Liver (tissue), 8 donors: ENCODE measurements at regions not wholly inside any gene's neighbourhood (a gene's known extent, or its start where the extent isn't known, plus 50 kb on each side); places are given as distances from the start of the nearest gene placed in this dataset.

Experiments
- DNase-seq: peaks from one replicate; pipeline ENCODE4 v3.0.0-alpha.2; 2017; ENCODE audit warnings: low spot score
- H3K27ac ChIP-seq, 2 donors: one replicate each; pipeline ENCODE4 v1.7.0; 2013; ENCODE audit warnings: inconsistent platforms in 2 of 2, low read length in 2 of 2, control low read depth in 1 of 2, low read depth in 1 of 2, mild to moderate bottlenecking in 1 of 2
- H3K27me3 ChIP-seq, 4 donors: one replicate each; pipeline versions ENCODE4 v1.6.1 to v1.7.0; 2013; ENCODE audit warnings: low read length in 3 of 4, inconsistent platforms in 1 of 4, mild to moderate bottlenecking in 1 of 4, moderate library complexity in 1 of 4; ENCODE audit not compliant: control insufficient read depth in 4 of 4, insufficient read depth in 4 of 4
- H3K36me3 ChIP-seq, 4 donors: one replicate each; pipeline versions ENCODE4 v1.6.1 to v1.7.0; 2013; ENCODE audit warnings: low read length in 3 of 4, mild to moderate bottlenecking in 3 of 4, low read depth in 1 of 4, moderate library complexity in 1 of 4; ENCODE audit not compliant: control insufficient read depth in 4 of 4, insufficient read depth in 3 of 4
- H3K4me1 ChIP-seq, 4 donors: one replicate each; pipeline versions ENCODE4 v1.6.1 to v1.7.0; 2013; ENCODE audit warnings: low read length in 3 of 4, mild to moderate bottlenecking in 3 of 4, moderate library complexity in 1 of 4; ENCODE audit not compliant: control insufficient read depth in 4 of 4, insufficient read depth in 4 of 4
- H3K4me3 ChIP-seq, 3 donors: one replicate each; pipeline versions ENCODE4 v1.6.1 to v1.7.0; 2013; ENCODE audit warnings: low read length in 3 of 3, control low read depth in 1 of 3, low read depth in 1 of 3, mild to moderate bottlenecking in 1 of 3
- H3K9ac ChIP-seq, 2 donors: one replicate each; pipeline ENCODE4 v1.7.0; 2013; ENCODE audit warnings: low read length in 2 of 2, mild to moderate bottlenecking in 2 of 2, moderate library complexity in 2 of 2, control low read depth in 1 of 2, low read depth in 1 of 2
- H3K9me3 ChIP-seq, 4 donors: one replicate each; pipeline versions ENCODE4 v1.6.1 to v1.7.0; 2013; ENCODE audit warnings: low read length in 3 of 4; ENCODE audit not compliant: control insufficient read depth in 4 of 4
- ATF3 ChIP-seq: IDR thresholded peaks from 2 replicates; pipeline ENCODE4 v1.6.1; 2016; ENCODE audit warnings: antibody characterized with exemption
- EGR1 ChIP-seq, 2 donors: IDR thresholded peaks; 2 replicates each; pipeline ENCODE4 v1.6.1; 2016 to 2018; ENCODE audit warnings: antibody characterized with exemption in 2 of 2, low read depth in 2 of 2
- FOXA1 ChIP-seq: IDR thresholded peaks from 2 replicates; pipeline ENCODE4 v1.6.1; 2016; ENCODE audit warnings: antibody characterized with exemption
- GABPA ChIP-seq, 2 donors: IDR thresholded peaks in 1 of 2; conservative IDR thresholded peaks in 1 of 2; 2 replicates each; pipeline ENCODE4 v1.6.1; 2016; ENCODE audit warnings: antibody characterized with exemption in 2 of 2, mild to moderate bottlenecking in 1 of 2, moderate library complexity in 1 of 2
- HNF4A ChIP-seq, 2 donors: conservative IDR thresholded peaks; 2 replicates each; pipeline ENCODE4 v1.6.1; 2016; ENCODE audit warnings: antibody characterized with exemption in 2 of 2, mild to moderate bottlenecking in 2 of 2
- HNF4G ChIP-seq: IDR thresholded peaks from 2 replicates; pipeline ENCODE4 v1.6.1; 2016; ENCODE audit warnings: antibody characterized with exemption
- JUND ChIP-seq, 2 donors: IDR thresholded peaks; 2 replicates each; pipeline ENCODE4 v1.6.1; 2016; ENCODE audit warnings: antibody characterized with exemption in 2 of 2
- MAX ChIP-seq: IDR thresholded peaks from 2 replicates; pipeline ENCODE4 v1.6.1; 2016; ENCODE audit warnings: antibody characterized with exemption
- NR2F2 ChIP-seq: IDR thresholded peaks from 2 replicates; pipeline ENCODE4 v1.6.1; 2016; ENCODE audit warnings: antibody characterized with exemption
- RAD21 ChIP-seq, 2 donors: IDR thresholded peaks; 2 replicates each; pipeline ENCODE4 v1.6.1; 2016; ENCODE audit warnings: antibody characterized with exemption in 2 of 2, mild to moderate bottlenecking in 2 of 2
- RXRA ChIP-seq, 2 donors: IDR thresholded peaks; 2 replicates each; pipeline ENCODE4 v1.6.1; 2017 to 2018; ENCODE audit warnings: antibody characterized with exemption in 2 of 2, mild to moderate bottlenecking in 1 of 2
- SP1 ChIP-seq: IDR thresholded peaks from 2 replicates; pipeline ENCODE4 v1.6.1; 2018; ENCODE audit warnings: antibody characterized with exemption, mild to moderate bottlenecking
- TAF1 ChIP-seq: conservative IDR thresholded peaks from 2 replicates; pipeline ENCODE4 v1.6.1; 2016; ENCODE audit warnings: antibody characterized with exemption, mild to moderate bottlenecking
- ZBTB33 ChIP-seq: IDR thresholded peaks from 2 replicates; pipeline ENCODE4 v1.6.1; 2016; ENCODE audit warnings: antibody characterized with exemption
- WGBS: extraction: QIAGEN DNeasy Blood & Tissue Kit; methylation state at CpG from one replicate; pipeline ENCODE4 v1.1.7; 2013; 5-methylcytosine and 5-hydroxymethylcytosine counted together
- TF ChIP-seq, protein P1 (sequence below): IDR thresholded peaks from 2 replicates; pipeline ENCODE4 v1.6.1; 2016; ENCODE audit warnings: antibody characterized with exemption, mild to moderate bottlenecking
- TF ChIP-seq, protein P2 (sequence below): fragments of 150-350 bp; IDR thresholded peaks from 2 replicates; pipeline ENCODE4 v1.5.1; 2017; ENCODE audit warnings: improper control_type of control experiment, low read depth, low read length; ENCODE audit not compliant: missing input control
- donor health status: healthy.
- donor health status: healthy.
- donor health status: healthy.
- donor health status: healthy.
- donor health status: healthy.

DNA sequence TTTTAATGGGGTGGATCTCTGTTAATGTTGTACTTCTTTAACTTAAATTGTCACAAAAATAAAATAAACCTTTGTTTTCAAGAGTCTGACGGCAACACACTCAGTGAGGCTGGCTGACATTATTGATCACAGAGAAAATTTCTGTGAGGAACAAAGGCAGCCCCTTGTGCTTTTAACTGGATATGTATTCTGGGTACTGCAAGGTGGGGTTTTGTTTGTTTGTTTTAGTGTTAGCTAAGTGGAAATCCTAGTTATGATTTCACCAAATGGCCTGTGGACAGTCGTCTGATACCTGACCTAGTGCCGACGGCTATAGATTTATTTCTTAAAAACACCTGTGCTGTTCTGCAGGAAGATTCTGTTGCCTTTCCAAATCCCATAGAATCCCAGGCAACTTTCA, 1329.5 kb upstream of the ZEB2 start:
- Histone ChIP-seq H3K36me3 (no peaks in the 10 kb centered on the region), H3K27me3 (no peaks in the 10 kb centered on the region), H3K27ac (no peak overlapping the region), H3K4me1 (peaks cover 0 to 3% (median 0%) of the 10 kb centered on the region in 4 donors), H3K9ac (no peak overlapping the region), H3K9me3 (no peaks in the 10 kb centered on the region), H3K4me3 (no peak overlapping the region)
- TF ChIP-seq SP1 (no peak), EGR1 (IDR thresholded peaks at IDR 0.05; ENCODE audit: low read depth in 2 of 2) (no peak), ZBTB33 (no peak), MAX (no peak), GABPA (IDR thresholded peaks at IDR 0.05 in 1 of 2, conservative IDR thresholded peaks at IDR 0.05 in 1 of 2) (no peak), RXRA (IDR thresholded peaks at IDR 0.05) (no peak), NR2F2 (no peak), FOXA1 (no peak), RAD21 (IDR thresholded peaks at IDR 0.05) (no peak), TAF1 (no peak), HNF4G (no peak)
- TF ChIP-seq, protein P1, sequence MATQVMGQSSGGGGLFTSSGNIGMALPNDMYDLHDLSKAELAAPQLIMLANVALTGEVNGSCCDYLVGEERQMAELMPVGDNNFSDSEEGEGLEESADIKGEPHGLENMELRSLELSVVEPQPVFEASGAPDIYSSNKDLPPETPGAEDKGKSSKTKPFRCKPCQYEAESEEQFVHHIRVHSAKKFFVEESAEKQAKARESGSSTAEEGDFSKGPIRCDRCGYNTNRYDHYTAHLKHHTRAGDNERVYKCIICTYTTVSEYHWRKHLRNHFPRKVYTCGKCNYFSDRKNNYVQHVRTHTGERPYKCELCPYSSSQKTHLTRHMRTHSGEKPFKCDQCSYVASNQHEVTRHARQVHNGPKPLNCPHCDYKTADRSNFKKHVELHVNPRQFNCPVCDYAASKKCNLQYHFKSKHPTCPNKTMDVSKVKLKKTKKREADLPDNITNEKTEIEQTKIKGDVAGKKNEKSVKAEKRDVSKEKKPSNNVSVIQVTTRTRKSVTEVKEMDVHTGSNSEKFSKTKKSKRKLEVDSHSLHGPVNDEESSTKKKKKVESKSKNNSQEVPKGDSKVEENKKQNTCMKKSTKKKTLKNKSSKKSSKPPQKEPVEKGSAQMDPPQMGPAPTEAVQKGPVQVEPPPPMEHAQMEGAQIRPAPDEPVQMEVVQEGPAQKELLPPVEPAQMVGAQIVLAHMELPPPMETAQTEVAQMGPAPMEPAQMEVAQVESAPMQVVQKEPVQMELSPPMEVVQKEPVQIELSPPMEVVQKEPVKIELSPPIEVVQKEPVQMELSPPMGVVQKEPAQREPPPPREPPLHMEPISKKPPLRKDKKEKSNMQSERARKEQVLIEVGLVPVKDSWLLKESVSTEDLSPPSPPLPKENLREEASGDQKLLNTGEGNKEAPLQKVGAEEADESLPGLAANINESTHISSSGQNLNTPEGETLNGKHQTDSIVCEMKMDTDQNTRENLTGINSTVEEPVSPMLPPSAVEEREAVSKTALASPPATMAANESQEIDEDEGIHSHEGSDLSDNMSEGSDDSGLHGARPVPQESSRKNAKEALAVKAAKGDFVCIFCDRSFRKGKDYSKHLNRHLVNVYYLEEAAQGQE: no peak
- 77% methylated on average over 4 of the region's 4 CpGs for WGBS
- DNase-seq: no peak

- no peaks in the 10 kb centered on the region for H3K36me3 ChIP-seq
- H3K4me1 ChIP-seq: peaks cover 0 to 3% (median 0%) of the 10 kb centered on the region in 4 donors
- no peaks in the 10 kb centered on the region for H3K9me3 ChIP-seq
- TF ChIP-seq HNF4G: no peak
- TF ChIP-seq ATF3: no peak
- no peak for TF ChIP-seq HNF4A (conservative IDR thresholded peaks at IDR 0.05)
- TF ChIP-seq ZBTB33: no peak
- TF ChIP-seq, protein P2, sequence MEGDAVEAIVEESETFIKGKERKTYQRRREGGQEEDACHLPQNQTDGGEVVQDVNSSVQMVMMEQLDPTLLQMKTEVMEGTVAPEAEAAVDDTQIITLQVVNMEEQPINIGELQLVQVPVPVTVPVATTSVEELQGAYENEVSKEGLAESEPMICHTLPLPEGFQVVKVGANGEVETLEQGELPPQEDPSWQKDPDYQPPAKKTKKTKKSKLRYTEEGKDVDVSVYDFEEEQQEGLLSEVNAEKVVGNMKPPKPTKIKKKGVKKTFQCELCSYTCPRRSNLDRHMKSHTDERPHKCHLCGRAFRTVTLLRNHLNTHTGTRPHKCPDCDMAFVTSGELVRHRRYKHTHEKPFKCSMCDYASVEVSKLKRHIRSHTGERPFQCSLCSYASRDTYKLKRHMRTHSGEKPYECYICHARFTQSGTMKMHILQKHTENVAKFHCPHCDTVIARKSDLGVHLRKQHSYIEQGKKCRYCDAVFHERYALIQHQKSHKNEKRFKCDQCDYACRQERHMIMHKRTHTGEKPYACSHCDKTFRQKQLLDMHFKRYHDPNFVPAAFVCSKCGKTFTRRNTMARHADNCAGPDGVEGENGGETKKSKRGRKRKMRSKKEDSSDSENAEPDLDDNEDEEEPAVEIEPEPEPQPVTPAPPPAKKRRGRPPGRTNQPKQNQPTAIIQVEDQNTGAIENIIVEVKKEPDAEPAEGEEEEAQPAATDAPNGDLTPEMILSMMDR: no peak
- TF ChIP-seq SP1: no peak
- no peak for TF ChIP-seq TAF1
- TF ChIP-seq RAD21 (IDR thresholded peaks at IDR 0.05): no peak
- TF ChIP-seq FOXA1: no peak
- no peak for TF ChIP-seq JUND (IDR thresholded peaks at IDR 0.05)
- H3K27ac ChIP-seq: no peak overlapping the region
- no peaks in the 10 kb centered on the region for H3K27me3 ChIP-seq
- no peak overlapping the region for H3K9ac ChIP-seq
- 87% methylated on average over 4 of the region's 4 CpGs for WGBS
- no peak for DNase-seq
- no peak overlapping the region for H3K4me3 ChIP-seq
Observed at GRCh38 chr2:145846982-145847381, 1327.1 kb upstream of the ZEB2 start.
